ENCODE measurements at regions not wholly inside any gene's neighbourhood (a gene's known extent, or its start where the extent isn't known, plus 50 kb on each side); places are given as distances from the start of the nearest gene placed in this dataset.

- TF ChIP-seq CTCF (IDR thresholded peaks at IDR 0.05), result no peak
- TF ChIP-seq POLR2A (IDR thresholded peaks at IDR 0.05), result no peak
Observed at GRCh38 chr22:48091060-48091650, 1328.7 kb downstream of the TBC1D22A start.

Data from esophagus squamous epithelium (tissue), 4 donors.